T-cell (primary cell): ENCODE measurements at regions not wholly inside any gene's neighbourhood (a gene's known extent, or its start where the extent isn't known, plus 50 kb on each side); places are given as distances from the start of the nearest gene placed in this dataset.

ENCODE experiments used
- ATAC-seq, 4 experiments: fragments of 200-7000 bp in 3 of 4; fragments of 150-1000 bp in 1 of 4; cut with Tn5 transposase; replicated peaks in 1 of 4; 1 replicate in 3 of 4; 2 replicates in 1 of 4; pipeline ENCODE4 v1.10.0; 2021; ENCODE audit warnings: moderate library complexity in 3 of 4, mild to moderate bottlenecking in 2 of 4, moderate number of reproducible peaks in 1 of 4
- CTCF ChIA-PET, 2 donors: fragments of 300-600 bp; sonication (Branson Sonifier 250); formaldehyde crosslinking; loops; one replicate each; lab custom pipeline; 2022; ENCODE audit warnings: antibody characterized with exemption in 2 of 2; lab: Charles Lee
- POLR2A ChIA-PET, 2 donors: fragments of 300-600 bp; sonication (Branson Sonifier 250); formaldehyde crosslinking; loops; one replicate each; lab custom pipeline; 2022; ENCODE audit warnings: antibody characterized with exemption in 2 of 2; lab: Charles Lee
- DNase-seq, 35 experiments: peaks; one replicate each; pipeline versions ENCODE4 v3.0.0 to v3.0.0-alpha.2; 2013 to 2023
- H3K27ac ChIP-seq: one replicate; pipeline ENCODE4 v1.5.1; 2013; ENCODE audit warnings: low read length
- H3K27me3 ChIP-seq, 2 experiments: replicated peaks in 1 of 2; 1 replicate in 1 of 2; 2 replicates in 1 of 2; pipeline versions ENCODE4 v1.6.1 to v1.7.0; 2013; ENCODE audit warnings: low read length in 1 of 2, mixed read lengths in 1 of 2; ENCODE audit not compliant: control insufficient read depth in 2 of 2, insufficient read depth in 2 of 2; ENCODE audit errors: extremely low read depth in 1 of 2
- H3K36me3 ChIP-seq, 2 donors: 1 replicate in 1 of 2; 2 replicates in 1 of 2; pipeline versions ENCODE4 v1.6.1 to v1.7.0; 2013; ENCODE audit warnings: low read length in 1 of 2; ENCODE audit not compliant: control insufficient read depth in 2 of 2, insufficient read depth in 1 of 2; ENCODE audit errors: extremely low read depth in 1 of 2
- H3K4me1 ChIP-seq, 2 experiments: 1 replicate in 1 of 2; 2 replicates in 1 of 2; pipeline versions ENCODE4 v1.6.1 to v1.7.0; 2013; ENCODE audit warnings: low read length in 2 of 2, mixed read lengths in 1 of 2; ENCODE audit not compliant: insufficient read depth in 2 of 2, control insufficient read depth in 1 of 2; ENCODE audit errors: extremely low read depth in 1 of 2
- H3K4me3 ChIP-seq, 2 donors: 1 replicate in 1 of 2; 2 replicates in 1 of 2; pipeline versions ENCODE4 v1.5.1 to v1.7.0; 2013; ENCODE audit warnings: mild to moderate bottlenecking in 2 of 2, low read length in 1 of 2, moderate library complexity in 1 of 2; ENCODE audit not compliant: control insufficient read depth in 1 of 2; ENCODE audit errors: extremely low read depth in 1 of 2
- H3K9me3 ChIP-seq: 2 replicates; pipeline ENCODE4 v1.7.0; 2013
- H3K27ac Mint-ChIP-seq, 2 donors: one replicate each; pipeline ENCODE4 v1.8.0; 2020 to 2021; ENCODE audit warnings: mild to moderate bottlenecking in 2 of 2, mixed read lengths in 2 of 2
- H3K27me3 Mint-ChIP-seq, 2 donors: one replicate each; pipeline ENCODE4 v1.8.0; 2021 to 2022; ENCODE audit warnings: mixed read lengths in 2 of 2
- H3K36me3 Mint-ChIP-seq: one replicate; pipeline ENCODE4 v1.8.0; 2021; ENCODE audit warnings: mixed read lengths
- H3K4me1 Mint-ChIP-seq, 3 donors: one replicate each; pipeline ENCODE4 v1.8.0; 2020 to 2022; ENCODE audit warnings: mixed read lengths in 3 of 3, mild to moderate bottlenecking in 1 of 3
- H3K4me3 Mint-ChIP-seq, 3 donors: one replicate each; pipeline ENCODE4 v1.8.0; 2020 to 2022; ENCODE audit warnings: mild to moderate bottlenecking in 3 of 3, mixed read lengths in 3 of 3, moderate library complexity in 3 of 3
- H3K9me3 Mint-ChIP-seq, 3 donors: one replicate each; pipeline ENCODE4 v1.8.0; 2020 to 2022; ENCODE audit warnings: mixed read lengths in 3 of 3
- WGBS: methylation state at CpG from one replicate; pipeline ENCODE4 v1.1.5; 2013; ENCODE audit warnings: missing lambda C conversion rate; ENCODE audit not compliant: insufficient coverage; 5-methylcytosine and 5-hydroxymethylcytosine counted together

GRCh38 chr10:59560161-59560560 lies 149.5 kb downstream of the SLC16A9 start:
- no peak overlapping the region for H3K4me3 ChIP-seq
- POLR2A ChIA-PET, result no interaction called here
- H3K4me1 ChIP-seq, result no peaks in the 10 kb centered on the region
- Mint-ChIP-seq H3K27ac (no peak overlapping the region), H3K9me3 (peaks cover 0 to 3% (median 0%) of the 10 kb centered on the region in 3 donors), H3K4me1 (no peaks in the 10 kb centered on the region), H3K36me3 (no peaks in the 10 kb centered on the region), H3K4me3 (no peak overlapping the region), H3K27me3 (peaks cover 0 to 8% of the 10 kb centered on the region in 2 donors)
- no peaks in the 10 kb centered on the region for H3K9me3 ChIP-seq
- no CpG with 5 or more reads among the region's 2 CpGs for WGBS
- H3K36me3 ChIP-seq, result no peaks in the 10 kb centered on the region
- no peaks in the 10 kb centered on the region for H3K27me3 ChIP-seq
- no peak overlapping the region for H3K27ac ChIP-seq
- CTCF ChIA-PET, result no interaction called here
- DNase-seq (no peak), ATAC-seq (no peak)

GRCh38 chr10:59558066-59558465 lies 151.6 kb downstream of the SLC16A9 start:
- Histone ChIP-seq H3K27me3 (no peaks in the 10 kb centered on the region), H3K27ac (no peak overlapping the region), H3K4me3 (no peak overlapping the region), H3K4me1 (no peaks in the 10 kb centered on the region), H3K9me3 (no peaks in the 10 kb centered on the region), H3K36me3 (no peaks in the 10 kb centered on the region)
- ChIA-PET POLR2A (interaction anchor here in 1 of 2 donors (0.6 kb wide), 1 partner anchor 267 kb away, joined by 3 read pairs; no protein-coding TSS in a partner anchor), CTCF (no interaction called here)
- Mint-ChIP-seq H3K9me3 (peaks cover 0 to 3% (median 0%) of the 10 kb centered on the region in 3 donors), H3K4me3 (no peak overlapping the region), H3K4me1 (no peaks in the 10 kb centered on the region), H3K27me3 (peaks cover 3 to 8% of the 10 kb centered on the region in 2 donors), H3K36me3 (no peaks in the 10 kb centered on the region), H3K27ac (no peak overlapping the region)
- WGBS, result 71% methylated on average over 1 of the region's 4 CpGs
- DNase-seq (no peak), ATAC-seq (no peak)

GRCh38 chr10:59557642-59558041 lies 152.0 kb downstream of the SLC16A9 start:
- Mint-ChIP-seq H3K27ac (no peak overlapping the region), H3K36me3 (no peaks in the 10 kb centered on the region), H3K27me3 (peaks cover 3 to 8% of the 10 kb centered on the region in 2 donors), H3K9me3 (peaks cover 0 to 3% (median 0%) of the 10 kb centered on the region in 3 donors), H3K4me1 (no peaks in the 10 kb centered on the region), H3K4me3 (no peak overlapping the region)
- no peak overlapping the region for H3K4me3 ChIP-seq
- ChIA-PET POLR2A (interaction anchor here in 1 of 2 donors (0.6 kb wide), 1 partner anchor 267 kb away, joined by 3 read pairs; no protein-coding TSS in a partner anchor), CTCF (no interaction called here)
- H3K36me3 ChIP-seq, result no peaks in the 10 kb centered on the region
- no peaks in the 10 kb centered on the region for H3K4me1 ChIP-seq
- ATAC-seq (no peak), DNase-seq (no peak)
- H3K27me3 ChIP-seq, result no peaks in the 10 kb centered on the region
- WGBS, result 30% methylated on average over 2 of the region's 3 CpGs
- no peaks in the 10 kb centered on the region for H3K9me3 ChIP-seq
- no peak overlapping the region for H3K27ac ChIP-seq

- Histone ChIP-seq H3K4me1 (no peaks in the 10 kb centered on the region), H3K27ac (no peak overlapping the region), H3K9me3 (no peaks in the 10 kb centered on the region), H3K27me3 (no peaks in the 10 kb centered on the region), H3K36me3 (no peaks in the 10 kb centered on the region), H3K4me3 (no peak overlapping the region)
- ChIA-PET POLR2A (no interaction called here), CTCF (no interaction called here)
- ATAC-seq (no peak), DNase-seq (no peak)
- Mint-ChIP-seq H3K9me3 (peaks cover 0 to 6% (median 3%) of the 10 kb centered on the region in 3 donors), H3K4me3 (no peak overlapping the region), H3K36me3 (no peaks in the 10 kb centered on the region), H3K27me3 (peaks cover 3 to 8% of the 10 kb centered on the region in 2 donors), H3K27ac (no peak overlapping the region), H3K4me1 (no peaks in the 10 kb centered on the region)
- WGBS, result no CpG with 5 or more reads among the region's 1 CpG
Measured at GRCh38 chr10:59557052-59557451, 152.6 kb downstream of the SLC16A9 start.

GRCh38 chr10:59553162-59553900 lies 156.3 kb downstream of the SLC16A9 start:
- ATAC-seq (no peak), DNase-seq (no peak)
- H3K36me3 Mint-ChIP-seq, result no peaks in the 10 kb centered on the region
- peaks cover 0 to 10% (median 5%) of the 10 kb centered on the region in 3 donors for H3K9me3 Mint-ChIP-seq
- no peaks in the 10 kb centered on the region for H3K4me1 Mint-ChIP-seq
- Histone ChIP-seq H3K27me3 (no peaks in the 10 kb centered on the region), H3K4me3 (no peak overlapping the region), H3K9me3 (no peaks in the 10 kb centered on the region), H3K27ac (no peak overlapping the region), H3K4me1 (no peaks in the 10 kb centered on the region), H3K36me3 (no peaks in the 10 kb centered on the region)
- H3K4me3 Mint-ChIP-seq, result no peak overlapping the region
- peaks cover 3 to 9% of the 10 kb centered on the region in 2 donors for H3K27me3 Mint-ChIP-seq
- H3K27ac Mint-ChIP-seq, result no peak overlapping the region
- POLR2A ChIA-PET, result no interaction called here
- WGBS, result 57% methylated on average over 1 of the region's 7 CpGs
- CTCF ChIA-PET, result no interaction called here

- H3K4me3 Mint-ChIP-seq, result no peak overlapping the region
- no peak overlapping the region for H3K27ac Mint-ChIP-seq
- H3K36me3 Mint-ChIP-seq, result no peaks in the 10 kb centered on the region
- Histone ChIP-seq H3K4me3 (no peak overlapping the region), H3K4me1 (no peaks in the 10 kb centered on the region), H3K9me3 (no peaks in the 10 kb centered on the region), H3K27me3 (no peaks in the 10 kb centered on the region), H3K27ac (no peak overlapping the region), H3K36me3 (no peaks in the 10 kb centered on the region)
- H3K9me3 Mint-ChIP-seq, result peaks cover 3 to 12% (median 5%) of the 10 kb centered on the region in 3 donors
- ChIA-PET CTCF (no interaction called here), POLR2A (no interaction called here)
- DNase-seq (no peak), ATAC-seq (no peak)
- WGBS, result no CpG with 5 or more reads among the region's 4 CpGs
- peaks cover 3 to 5% of the 10 kb centered on the region in 2 donors for H3K27me3 Mint-ChIP-seq
- H3K4me1 Mint-ChIP-seq, result no peaks in the 10 kb centered on the region
Measured at GRCh38 chr10:59550061-59550460, 159.6 kb downstream of the SLC16A9 start.
